Urinary bladder (tissue), 3 donors: ENCODE measurements at regions not wholly inside any gene's neighbourhood (a gene's known extent, or its start where the extent isn't known, plus 50 kb on each side); places are given as distances from the start of the nearest gene placed in this dataset.

ENCODE experiments used
- DNase-seq: peaks from one replicate; pipeline ENCODE4 v3.0.0-alpha.2; 2015; ENCODE audit errors: extremely low spot score
- H3K27ac ChIP-seq: one replicate; pipeline ENCODE4 v1.5.1; 2013; ENCODE audit warnings: low read depth, mild to moderate bottlenecking, moderate library complexity
- H3K36me3 ChIP-seq: one replicate; pipeline ENCODE4 v1.6.1; 2013; ENCODE audit warnings: mild to moderate bottlenecking, moderate library complexity; ENCODE audit not compliant: insufficient read depth
- H3K4me1 ChIP-seq: one replicate; pipeline ENCODE4 v1.6.1; 2013; ENCODE audit warnings: mild to moderate bottlenecking, moderate library complexity; ENCODE audit not compliant: insufficient read depth
- H3K4me3 ChIP-seq: one replicate; pipeline ENCODE4 v1.5.1; 2013; ENCODE audit warnings: low read depth, low read length
- WGBS: extraction: QIAGEN DNeasy Blood & Tissue Kit; methylation state at CpG from one replicate; pipeline ENCODE4 v1.1.7; 2013; 5-methylcytosine and 5-hydroxymethylcytosine counted together
- donor health status: healthy with polysubstance abuse.
- donor health status: healthy.

DNA sequence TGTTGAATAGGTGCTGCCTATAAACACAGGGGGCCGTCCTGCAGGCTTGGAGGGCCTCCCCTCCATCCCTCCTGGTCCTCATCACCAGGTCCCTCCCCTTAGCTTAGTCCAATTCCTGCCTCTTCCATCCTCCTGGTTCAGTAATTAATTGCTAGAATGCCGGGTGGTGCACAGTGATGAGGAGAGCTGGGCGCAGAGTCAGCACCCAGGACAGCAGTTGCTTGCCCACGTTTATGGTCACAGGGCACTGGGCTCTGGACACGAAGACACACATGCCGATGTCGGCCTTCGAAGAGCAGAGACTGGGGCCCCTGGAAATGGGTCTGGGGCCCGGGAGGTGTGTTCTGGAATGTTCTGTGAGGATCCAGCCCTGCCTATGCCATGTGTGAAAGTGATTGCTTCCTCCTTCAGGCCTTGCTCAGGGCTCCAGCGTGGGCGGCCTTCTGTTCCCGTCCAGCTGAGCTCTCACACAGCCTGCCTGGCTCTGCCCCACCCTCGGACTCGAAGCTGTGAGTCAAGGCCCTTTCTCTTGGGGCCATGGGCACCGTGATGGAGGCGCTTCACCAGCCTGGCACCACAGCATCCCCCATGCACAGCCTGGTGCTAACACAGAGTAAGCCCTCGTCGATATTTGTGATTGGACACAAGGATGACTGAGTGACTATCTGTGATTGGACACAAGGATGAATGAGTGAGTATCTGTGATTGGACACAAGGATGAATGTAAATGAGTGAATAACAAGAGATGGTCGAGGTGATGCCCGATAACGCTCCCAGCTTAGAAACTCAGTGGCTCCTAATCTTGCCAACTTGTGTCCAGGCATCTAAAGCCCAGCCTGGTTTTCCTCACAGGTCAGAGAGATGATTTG is 884.7 kb downstream of the BRD1 start:
- Histone ChIP-seq H3K4me3 (no peak overlapping the region), H3K27ac (no peak overlapping the region), H3K36me3 (no peaks in the 10 kb centered on the region), H3K4me1 (no peaks in the 10 kb centered on the region)
- WGBS, result 65% methylated on average over 21 of the region's 21 CpGs
- DNase-seq, result no peak

DNA sequence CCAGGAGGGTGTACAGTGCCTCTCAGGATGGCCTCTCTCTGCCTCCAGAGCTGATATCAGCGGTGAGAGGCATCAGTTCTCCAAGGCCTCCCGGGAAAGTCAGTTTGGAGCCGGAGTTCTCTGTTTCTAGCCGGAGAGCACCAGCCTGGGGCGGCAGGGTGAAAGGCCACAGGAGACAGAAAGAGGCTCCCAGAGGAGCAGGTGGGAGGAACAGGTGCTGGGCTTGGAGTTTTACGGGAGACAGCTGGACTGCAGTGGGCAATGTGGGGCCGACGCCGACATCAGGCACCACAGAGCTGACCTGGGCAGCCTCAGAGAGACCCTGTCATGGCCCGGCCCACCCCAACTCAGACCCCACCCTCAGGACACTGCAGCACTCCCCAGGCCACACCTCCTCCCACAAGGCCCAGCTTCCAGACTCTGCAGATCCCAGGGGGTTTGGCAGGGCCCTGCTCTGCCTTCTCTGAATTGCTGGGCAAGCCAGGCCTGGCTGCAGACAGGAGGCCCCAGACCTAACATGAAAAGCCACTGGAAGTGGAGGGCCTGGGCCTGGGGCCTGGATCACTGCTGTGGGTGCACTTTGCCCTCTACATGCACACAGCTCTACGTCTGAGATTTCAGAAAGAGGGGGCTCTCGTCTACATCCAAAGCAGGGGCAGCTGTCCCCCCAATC is 885.6 kb downstream of the BRD1 start:
- H3K36me3 ChIP-seq, result no peaks in the 10 kb centered on the region
- 76% methylated on average over 12 of the region's 12 CpGs for WGBS
- no peak overlapping the region for H3K27ac ChIP-seq
- DNase-seq, result no peak
- H3K4me3 ChIP-seq, result no peak overlapping the region
- H3K4me1 ChIP-seq, result no peaks in the 10 kb centered on the region

DNA sequence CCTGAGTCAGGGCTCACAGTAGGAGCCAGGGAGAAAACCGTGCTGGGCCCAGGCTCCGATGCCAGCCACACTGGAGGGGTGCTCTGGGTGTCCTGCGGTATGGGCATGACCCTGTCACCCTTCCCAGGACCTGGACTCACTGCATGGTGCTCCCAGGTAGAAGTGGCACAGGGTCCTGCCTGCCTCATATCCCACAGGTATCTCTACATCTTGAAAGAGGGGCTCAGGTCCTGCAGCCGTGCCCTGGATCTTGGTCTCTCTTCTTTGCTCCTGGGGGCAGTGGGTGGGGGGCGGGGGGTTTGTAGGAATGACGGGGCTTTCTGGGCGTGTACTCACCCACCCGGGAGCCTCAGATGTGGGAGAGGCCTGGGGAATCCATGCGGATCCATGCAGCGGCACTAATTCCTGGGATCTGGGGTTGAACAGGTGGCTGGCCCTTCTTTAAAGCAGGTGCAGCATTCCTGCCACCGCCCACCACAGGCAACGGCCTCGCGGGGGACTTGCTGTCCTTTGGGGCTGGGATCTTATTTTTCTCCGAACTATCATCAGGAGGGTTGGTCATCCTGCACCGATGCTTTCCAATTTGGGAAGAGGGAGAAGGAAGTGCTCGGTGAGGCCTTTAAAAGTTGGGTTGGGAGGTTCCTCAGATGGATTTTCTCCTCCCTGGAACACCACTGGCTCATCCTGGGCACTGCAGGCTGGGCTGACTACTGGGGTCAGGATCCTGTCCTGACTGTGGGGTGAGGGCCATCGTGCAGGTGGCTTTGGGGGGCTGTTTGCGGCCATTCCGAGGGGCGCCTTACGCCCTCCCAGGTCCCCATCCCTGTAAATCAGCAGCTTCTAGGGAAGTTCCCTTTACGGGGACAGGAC is 886.4 kb downstream of the BRD1 start:
- 72% methylated on average over 23 of the region's 23 CpGs for WGBS

DNA sequence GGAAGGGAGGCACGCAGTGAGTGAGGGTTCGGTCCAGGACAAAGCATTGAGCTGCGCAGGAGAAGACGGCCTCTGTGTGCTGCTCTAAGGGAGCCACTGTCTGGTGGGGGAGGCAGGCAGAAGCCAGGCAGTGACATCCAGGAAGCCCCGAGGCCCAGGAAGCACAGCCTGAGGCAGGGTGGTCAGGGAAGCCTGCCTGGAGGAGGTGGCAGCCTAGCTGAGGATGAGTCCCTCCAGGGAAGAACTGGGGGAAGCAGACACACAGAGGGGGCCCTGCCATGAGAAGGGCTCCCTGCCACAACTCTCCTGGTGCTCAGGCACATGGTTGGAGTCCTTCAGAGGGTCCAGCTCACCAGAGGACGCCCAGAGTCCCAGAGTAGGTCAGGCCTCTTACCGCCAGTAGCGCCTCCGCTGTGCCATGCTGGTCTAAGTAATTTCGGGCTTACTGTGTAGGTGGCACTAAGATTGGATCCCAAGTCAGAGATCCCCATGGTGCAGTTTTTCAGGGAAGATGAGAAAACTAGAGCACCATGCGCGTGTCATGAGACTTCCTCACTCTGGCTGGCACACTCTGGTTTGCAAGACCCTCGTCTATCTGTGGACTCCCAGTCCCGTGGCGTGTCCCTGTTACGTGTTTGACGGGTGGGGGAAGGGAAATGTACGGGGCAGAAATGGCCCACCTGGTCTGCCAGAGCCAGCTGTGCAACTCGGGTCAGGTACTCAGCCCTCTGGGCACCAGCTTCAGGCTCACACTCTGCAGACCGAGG is 887.2 kb downstream of the BRD1 start:
- H3K4me1 ChIP-seq, result no peaks in the 10 kb centered on the region
- H3K36me3 ChIP-seq, result no peaks in the 10 kb centered on the region
- no peak overlapping the region for H3K4me3 ChIP-seq
- WGBS, result 76% methylated on average over 20 of the region's 20 CpGs
- no peak overlapping the region for H3K27ac ChIP-seq
- no peak for DNase-seq

More for the DNA sequence above, 886.4 kb downstream of the BRD1 start:
- H3K36me3 ChIP-seq, result no peaks in the 10 kb centered on the region
- no peak for DNase-seq
- no peak overlapping the region for H3K27ac ChIP-seq
- H3K4me1 ChIP-seq, result no peaks in the 10 kb centered on the region
- no peak overlapping the region for H3K4me3 ChIP-seq

DNA sequence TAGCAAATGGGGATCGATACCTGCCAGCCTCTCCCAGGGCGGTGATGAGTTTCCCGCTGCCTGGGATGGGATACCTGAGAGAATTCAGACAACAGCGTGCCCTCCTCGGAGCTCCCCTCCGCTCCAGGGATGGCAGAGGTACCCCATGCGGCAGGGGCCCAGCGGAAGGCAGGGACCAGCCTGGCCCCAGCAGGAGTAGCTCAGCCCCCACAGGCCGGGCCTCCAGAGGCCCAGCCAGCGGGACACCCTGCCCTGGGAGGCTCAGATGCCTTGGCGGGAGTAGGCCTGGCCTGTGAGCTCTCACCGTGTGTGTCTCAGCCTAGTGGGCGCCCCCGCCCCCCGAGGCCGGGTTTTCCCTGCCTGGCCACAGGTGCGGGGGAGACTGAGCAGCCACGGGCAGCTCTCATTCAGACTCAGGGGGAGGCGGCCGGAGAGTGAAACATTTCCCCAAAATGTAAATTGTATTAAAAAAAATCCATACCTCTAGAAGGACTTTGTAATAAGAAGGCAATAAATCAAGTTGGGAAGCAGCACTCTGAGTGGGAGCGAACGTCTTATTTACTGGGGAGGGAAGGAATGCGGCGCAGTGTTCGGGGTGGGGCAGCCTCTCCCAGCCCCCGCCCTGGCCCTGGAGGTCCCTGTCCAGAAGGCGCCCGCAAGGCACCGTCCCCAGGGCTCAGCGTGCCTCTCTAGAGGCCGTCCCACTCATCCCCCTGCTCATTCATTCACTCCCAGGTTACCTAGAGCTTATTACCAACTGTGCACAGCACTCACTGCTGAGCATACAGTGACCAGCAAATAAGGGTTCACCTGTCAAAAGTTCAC is 888.0 kb downstream of the BRD1 start:
- no peaks in the 10 kb centered on the region for H3K4me1 ChIP-seq
- H3K4me3 ChIP-seq, result no peak overlapping the region
- 66% methylated on average over 31 of the region's 31 CpGs for WGBS
- no peak overlapping the region for H3K27ac ChIP-seq
- no peak for DNase-seq
- no peaks in the 10 kb centered on the region for H3K36me3 ChIP-seq

DNA sequence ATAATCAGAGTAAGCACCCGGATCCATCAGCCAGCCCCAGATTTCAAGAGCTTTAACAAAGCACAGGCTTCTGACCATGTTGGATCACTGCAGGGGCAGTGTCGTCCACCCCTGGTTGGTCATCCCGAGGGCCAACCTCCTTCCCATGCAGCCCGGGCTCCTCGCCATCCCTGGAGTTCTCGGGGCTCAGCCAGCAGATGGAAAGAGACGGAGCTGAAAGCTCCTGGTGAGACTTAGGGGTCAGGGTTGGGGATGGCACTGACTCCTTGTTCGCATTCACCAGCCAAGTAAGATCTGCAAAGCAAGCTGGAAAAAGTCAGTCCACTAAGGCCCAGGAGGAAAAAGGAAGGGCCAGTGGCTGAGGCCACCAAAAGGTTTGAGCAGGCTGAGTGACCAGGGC is 888.9 kb downstream of the BRD1 start:
- no peak for DNase-seq
- Histone ChIP-seq H3K4me1 (no peaks in the 10 kb centered on the region), H3K4me3 (no peak overlapping the region), H3K36me3 (no peaks in the 10 kb centered on the region), H3K27ac (no peak overlapping the region)
- 75% methylated on average over 8 of the region's 8 CpGs for WGBS

DNA sequence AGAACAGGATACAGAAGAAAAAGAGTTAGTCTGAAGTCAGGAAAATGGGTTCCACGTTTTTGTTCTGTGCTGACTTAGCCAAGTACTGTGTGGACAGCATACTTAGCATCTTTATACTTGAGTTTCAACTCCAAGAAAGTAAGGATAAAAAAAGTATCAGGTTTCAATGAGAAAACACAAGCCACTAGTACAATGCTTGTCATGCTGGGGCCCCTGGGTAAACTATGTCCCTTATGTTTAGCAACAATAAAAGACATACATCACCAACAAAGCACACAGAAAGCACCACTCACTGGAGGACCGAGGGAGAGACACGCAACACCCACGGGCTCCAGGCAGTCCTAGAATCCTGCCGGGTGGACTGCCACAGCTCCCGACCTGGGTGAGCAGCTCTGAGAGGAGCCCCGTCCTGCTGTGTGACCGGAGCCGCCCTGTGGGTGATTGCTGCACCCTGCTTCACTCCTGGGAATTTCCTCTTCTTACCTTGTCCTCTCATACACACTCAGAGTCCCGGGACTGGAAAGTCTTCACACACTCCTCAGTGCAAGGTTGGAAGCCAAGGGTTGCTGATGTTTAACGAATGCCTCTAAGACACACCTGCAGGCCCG is 890.5 kb downstream of the BRD1 start:
- no peak for DNase-seq
- WGBS, result 76% methylated on average over 12 of the region's 12 CpGs
- no peaks in the 10 kb centered on the region for H3K4me1 ChIP-seq
- H3K36me3 ChIP-seq, result no peaks in the 10 kb centered on the region
- H3K27ac ChIP-seq, result no peak overlapping the region
- no peak overlapping the region for H3K4me3 ChIP-seq

DNA sequence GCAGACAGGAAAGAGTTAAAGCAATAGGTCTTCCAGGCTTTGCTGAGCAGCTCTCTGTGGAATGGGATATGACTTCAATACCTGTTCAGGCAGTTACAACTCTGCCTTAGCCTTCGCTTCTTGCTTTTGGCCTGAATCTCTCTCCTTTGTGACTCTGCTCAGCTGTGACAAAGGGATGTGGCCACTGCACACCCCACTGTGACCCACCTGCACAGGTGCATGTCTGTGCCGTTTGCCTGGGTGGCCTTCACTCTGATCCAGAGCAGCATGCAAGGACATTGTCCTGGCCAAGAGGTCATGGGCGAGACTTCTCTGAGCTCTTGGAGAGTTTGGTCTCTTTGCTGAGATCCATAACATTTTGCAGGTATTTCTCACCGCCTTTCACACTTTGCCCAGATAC is 891.3 kb downstream of the BRD1 start:
- DNase-seq, result no peak
- H3K27ac ChIP-seq, result no peak overlapping the region
- H3K4me3 ChIP-seq, result no peak overlapping the region
- H3K4me1 ChIP-seq, result no peaks in the 10 kb centered on the region
- WGBS, result 94% methylated on average over 4 of the region's 4 CpGs
- H3K36me3 ChIP-seq, result no peaks in the 10 kb centered on the region

DNA sequence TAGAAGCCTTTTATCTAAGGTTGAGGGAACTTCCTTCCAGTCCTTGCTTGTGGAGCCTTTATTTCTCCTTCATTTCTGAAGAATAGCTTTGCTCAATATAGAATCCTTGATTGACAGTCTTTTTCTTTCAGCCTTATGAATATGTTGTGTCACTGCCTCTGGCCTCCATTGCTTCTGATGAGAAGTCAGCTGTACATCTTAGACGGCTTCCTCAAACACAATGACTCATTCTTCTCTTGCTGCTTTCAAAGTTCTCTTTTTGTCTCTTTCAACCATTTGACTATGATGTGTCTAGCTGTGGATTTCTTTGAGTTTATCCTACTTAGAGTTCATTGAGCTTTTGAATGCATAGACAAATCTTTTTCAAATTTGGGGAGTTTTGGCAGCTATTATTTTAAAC is 893.2 kb downstream of the BRD1 start:
- Histone ChIP-seq H3K36me3 (no peaks in the 10 kb centered on the region), H3K27ac (no peak overlapping the region), H3K4me3 (no peak overlapping the region), H3K4me1 (no peaks in the 10 kb centered on the region)
- 84% methylated on average over 1 of the region's 1 CpG for WGBS
- no peak for DNase-seq

DNA sequence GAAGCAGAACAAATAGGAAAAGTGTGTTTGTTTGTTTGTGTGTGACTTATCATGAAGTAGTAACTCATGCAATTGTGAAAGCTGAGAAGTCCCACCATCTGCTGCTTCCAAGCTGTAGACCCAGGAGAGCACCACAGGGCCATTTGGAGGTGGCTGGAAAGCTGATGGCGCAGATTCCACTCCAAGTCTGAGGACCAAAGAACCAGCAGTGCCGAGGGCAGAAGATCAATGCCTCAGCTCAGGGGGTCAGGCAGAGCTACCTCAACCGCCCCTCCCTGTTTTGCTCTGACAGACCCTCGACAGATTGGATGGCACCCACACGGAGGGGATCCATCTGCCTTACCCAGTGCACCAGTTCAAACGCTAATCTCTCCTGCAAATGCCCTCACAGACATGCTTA is 896.2 kb downstream of the BRD1 start:
- WGBS, result 72% methylated on average over 6 of the region's 6 CpGs
- no peak overlapping the region for H3K4me3 ChIP-seq
- H3K27ac ChIP-seq, result no peak overlapping the region
- no peaks in the 10 kb centered on the region for H3K4me1 ChIP-seq
- H3K36me3 ChIP-seq, result no peaks in the 10 kb centered on the region
- DNase-seq, result no peak

DNA sequence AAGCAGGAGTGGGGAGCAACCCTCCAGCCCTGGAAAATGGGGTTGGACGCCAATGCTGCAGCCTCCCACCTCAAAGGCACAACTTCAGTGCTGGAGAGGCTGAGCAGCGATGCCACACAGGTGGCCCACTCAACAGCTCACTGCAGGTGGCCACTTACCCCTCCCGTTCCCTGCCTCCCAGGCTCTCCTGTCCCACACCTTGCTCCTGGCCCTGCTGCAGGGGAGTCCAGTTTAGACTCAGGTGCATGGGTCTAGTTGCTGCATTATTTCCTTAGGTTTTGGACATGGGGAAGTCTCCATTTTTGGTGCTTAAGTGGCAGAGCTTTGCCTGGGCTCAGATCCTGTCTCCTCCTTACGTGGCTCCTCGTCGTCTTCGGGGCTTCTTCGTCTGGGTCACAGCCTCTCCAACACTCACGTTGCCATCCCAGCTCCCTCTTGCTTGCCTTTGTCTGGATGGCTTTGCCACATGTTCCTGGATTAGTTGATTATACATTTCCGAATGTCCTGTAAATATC is 898.3 kb downstream of the BRD1 start:
- Histone ChIP-seq H3K4me1 (no peaks in the 10 kb centered on the region), H3K27ac (no peak overlapping the region), H3K4me3 (no peak overlapping the region), H3K36me3 (no peaks in the 10 kb centered on the region)
- 72% methylated on average over 10 of the region's 10 CpGs for WGBS
- DNase-seq, result no peak

DNA sequence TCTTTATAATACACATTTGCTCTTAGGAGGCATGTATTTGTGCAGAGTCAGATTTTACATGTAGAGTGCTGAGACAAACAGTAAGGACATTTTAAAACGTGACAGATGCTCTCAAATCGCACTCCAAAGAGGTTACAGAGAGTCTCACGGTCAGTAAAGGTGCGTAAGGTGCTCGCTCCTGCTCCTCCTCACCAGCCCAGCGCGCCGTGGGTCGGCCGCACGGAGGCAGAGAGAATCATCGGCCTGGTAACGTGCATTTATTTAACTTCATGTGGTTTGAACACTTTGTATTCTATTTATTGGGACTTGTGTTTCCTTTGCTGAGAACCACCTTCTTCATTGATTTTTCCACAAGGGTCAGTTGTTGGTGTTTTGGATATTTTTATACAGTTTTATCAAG is 900.1 kb downstream of the BRD1 start:
- no peak overlapping the region for H3K4me3 ChIP-seq
- H3K4me1 ChIP-seq, result no peaks in the 10 kb centered on the region
- H3K27ac ChIP-seq, result no peak overlapping the region
- H3K36me3 ChIP-seq, result no peaks in the 10 kb centered on the region
- 84% methylated on average over 13 of the region's 13 CpGs for WGBS
- DNase-seq, result no peak
